Endothelial cell of umbilical vein (primary cell): ENCODE measurements at regions not wholly inside any gene's neighbourhood (a gene's known extent, or its start where the extent isn't known, plus 50 kb on each side); places are given as distances from the start of the nearest gene placed in this dataset.

ENCODE experiments used
- BruUV-seq: library from RNA; stranded (reverse); fragments of 400-500 nt; replicated peaks from 2 replicates; lab custom pipeline; 2021; lab: Mats Ljungman, UMichigan
- CTCF ChIA-PET: fragments of 300-600, 350-600 bp; sonication (Branson Sonifier 250); formaldehyde crosslinking; loops from one replicate; lab custom pipeline; 2021; ENCODE audit warnings: antibody characterized with exemption, inconsistent platforms; lab: Charles Lee
- POLR2A ChIA-PET: fragments of 300-600, 350-600 bp; sonication (Branson Sonifier 250); formaldehyde crosslinking; loops from one replicate; lab custom pipeline; 2021; ENCODE audit warnings: antibody characterized with exemption, inconsistent platforms; lab: Charles Lee
- DNase-seq: peaks from one replicate; pipeline ENCODE4 v3.0.0-alpha.2; 2011; ENCODE audit warnings: low read depth, low spot score
- FAIRE-seq: peaks from 2 replicates; lab custom pipeline; 2011; peaks lifted over from hg19 to GRCh38; lab: Jason Lieb, UNC
- H2AFZ ChIP-seq: 2 replicates; pipeline ENCODE4 v1.6.0; 2012; ENCODE audit warnings: low read depth, low read length, control low read depth, inconsistent platforms
- H3K27ac ChIP-seq: 2 replicates; pipeline ENCODE4 v1.5.1; 2011; ENCODE audit warnings: low read depth, mild to moderate bottlenecking, control low read depth, low read length, moderate library complexity; ENCODE audit not compliant: insufficient read depth
- H3K27me3 ChIP-seq, 2 experiments: 2 replicates each; pipeline versions ENCODE4 v1.6.0 to v1.6.1; 2011; ENCODE audit warnings: low read length in 2 of 2, mixed read lengths in 1 of 2; ENCODE audit not compliant: control insufficient read depth in 2 of 2, insufficient read depth in 2 of 2
- H3K36me3 ChIP-seq, 2 experiments: 2 replicates in 1 of 2; 3 replicates in 1 of 2; pipeline ENCODE4 v1.5.1; 2011; ENCODE audit warnings: low read length in 2 of 2, mild to moderate bottlenecking in 1 of 2, moderate library complexity in 1 of 2; ENCODE audit not compliant: control insufficient read depth in 2 of 2, insufficient read depth in 2 of 2; ENCODE audit errors: extremely low read depth in 1 of 2
- H3K4me1 ChIP-seq: 3 replicates; pipeline ENCODE4 v1.5.1; 2011; ENCODE audit warnings: mild to moderate bottlenecking, low read length; ENCODE audit not compliant: control insufficient read depth, insufficient read depth; ENCODE audit errors: extremely low read depth
- H3K4me2 ChIP-seq: 2 replicates; pipeline ENCODE4 v1.6.1; 2011; ENCODE audit warnings: low read length, control low read depth, mixed read lengths; ENCODE audit not compliant: insufficient read depth
- H3K4me3 ChIP-seq, 3 experiments: fragments of 200-600 bp in 1 of 3; sonication (generic), shearing (Covaris generic) in 1 of 3; replicated peaks in 1 of 3; 2 replicates each; pipeline ENCODE4 v1.5.1; 2011 to 2016; ENCODE audit warnings: control low read depth in 3 of 3, low read length in 3 of 3, mild to moderate bottlenecking in 2 of 3, inconsistent platforms in 1 of 3, low read depth in 1 of 3, moderate library complexity in 1 of 3; ENCODE audit not compliant: insufficient read depth in 1 of 3
- H3K79me2 ChIP-seq: 2 replicates; pipeline ENCODE4 v1.6.0; 2012; ENCODE audit warnings: low read length, inconsistent platforms; ENCODE audit not compliant: control insufficient read depth, insufficient read depth
- H3K9ac ChIP-seq: replicated peaks from 2 replicates; pipeline ENCODE3; 2011; ENCODE audit warnings: low read length, control low read depth; ENCODE audit not compliant: insufficient read depth; ENCODE audit errors: extremely low read depth
- H3K9me1 ChIP-seq: replicated peaks from 3 replicates; pipeline ENCODE4 v1.6.0; 2011; ENCODE audit warnings: mild to moderate bottlenecking, low read length; ENCODE audit not compliant: control insufficient read depth, insufficient read depth; ENCODE audit errors: extremely low read depth
- H3K9me3 ChIP-seq: replicated peaks from 2 replicates; pipeline ENCODE4 v1.5.1; 2012; ENCODE audit warnings: low read length, inconsistent platforms; ENCODE audit not compliant: control insufficient read depth, insufficient read depth
- H4K20me1 ChIP-seq: replicated peaks from 2 replicates; pipeline ENCODE3; 2011; ENCODE audit warnings: mild to moderate bottlenecking, low read length; ENCODE audit not compliant: control insufficient read depth, insufficient read depth; ENCODE audit errors: extremely low read depth
- EZH2 ChIP-seq: IDR thresholded peaks from 2 replicates; pipeline ENCODE4 v1.6.1; 2012; ENCODE audit warnings: borderline replicate concordance, low read depth, mild to moderate bottlenecking, moderate library complexity, low read length, inconsistent platforms; ENCODE audit not compliant: severe bottlenecking
- FOS ChIP-seq: IDR thresholded peaks from 2 replicates; pipeline ENCODE4 v1.6.1; 2011; ENCODE audit warnings: mild to moderate bottlenecking, low read length, moderate library complexity, borderline replicate concordance; ENCODE audit not compliant: insufficient read depth
- GATA2 ChIP-seq: IDR thresholded peaks from 2 replicates; pipeline ENCODE4 v1.7.0; 2011; ENCODE audit warnings: low read depth, mild to moderate bottlenecking, moderate library complexity, mixed read lengths, low read length; ENCODE audit not compliant: insufficient read length, insufficient read depth
- JUN ChIP-seq: IDR thresholded peaks from 2 replicates; pipeline ENCODE4 v1.6.1; 2011; ENCODE audit warnings: borderline replicate concordance, low read depth; ENCODE audit not compliant: insufficient read length, insufficient read depth
- MYC ChIP-seq: IDR thresholded peaks from one replicate; pipeline ENCODE4 v1.6.1; 2011; ENCODE audit warnings: mild to moderate bottlenecking, low read depth, low read length
- POLR2A ChIP-seq: IDR thresholded peaks from 2 replicates; pipeline ENCODE4 v1.6.1; 2012; ENCODE audit warnings: low read depth, mild to moderate bottlenecking, control low read depth, low read length
- POLR2AphosphoS5 ChIP-seq: IDR thresholded peaks from 2 replicates; pipeline ENCODE4 v1.6.1; 2012; ENCODE audit warnings: low read depth, mild to moderate bottlenecking, control low read depth, low read length, moderate library complexity; ENCODE audit not compliant: insufficient read depth
- dilution Hi-C: fragments of 300-500 bp; cut with MboI; formaldehyde crosslinking; loops from one replicate; pipeline ENCODE4 v1.15.0; 2019; ENCODE audit warnings: low sequenced_read_pairs; ENCODE audit not compliant: extremely low pct_ligation_motif_present
- intact Hi-C: fragments of 100-400 bp; cut with micrococcal nuclease; formaldehyde crosslinking; loops from one replicate; pipeline ENCODE4 v1.10.0; 2022
- TF ChIP-seq, protein P1 (sequence below): IDR thresholded peaks from 2 replicates; pipeline ENCODE4 v1.6.1; 2011; ENCODE audit not compliant: insufficient read depth, insufficient read length
- TF ChIP-seq, protein P2 (sequence below), 2 donors: IDR thresholded peaks; 1 replicate in 1 of 2; 2 replicates in 1 of 2; pipeline ENCODE4 v1.5.1; 2011; ENCODE audit warnings: low read length in 2 of 2, mild to moderate bottlenecking in 2 of 2, moderate library complexity in 2 of 2, control low read depth in 1 of 2, inconsistent platforms in 1 of 2, low read depth in 1 of 2; ENCODE audit not compliant: insufficient read depth in 1 of 2; ENCODE audit errors: extremely low read depth in 1 of 2

DNA sequence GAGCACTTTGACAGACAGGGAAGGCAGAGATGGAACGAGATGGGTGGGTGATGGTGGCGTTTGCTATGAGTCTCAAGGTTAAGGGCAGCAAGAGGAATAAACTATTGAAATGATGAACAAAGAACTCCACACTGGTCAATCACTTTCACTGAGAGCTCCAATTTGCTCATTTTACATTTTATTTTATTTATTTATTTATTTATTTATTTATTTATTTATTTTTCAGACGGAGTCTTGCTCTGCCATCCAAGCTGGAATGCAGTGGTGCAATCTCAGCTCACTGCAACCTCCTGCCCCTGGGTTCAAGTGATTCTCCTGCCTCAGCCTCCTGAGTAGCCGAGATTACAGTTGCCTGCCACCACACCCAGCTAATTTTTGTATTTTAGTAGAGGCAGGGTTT, 669.1 kb downstream of the HS3ST4 start:
- Histone ChIP-seq H3K27me3 (no peaks in the 10 kb centered on the region), H3K36me3 (no peaks in the 10 kb centered on the region), H3K27ac (no peak overlapping the region), H3K9ac (no peak overlapping the region), H3K4me1 (no peaks in the 10 kb centered on the region), H3K9me3 (peaks cover 6% of the 10 kb centered on the region), H3K4me3 (no peak overlapping the region), H2AFZ (no peak overlapping the region), H3K79me2 (no peaks in the 10 kb centered on the region), H3K9me1 (no peaks in the 10 kb centered on the region), H4K20me1 (no peaks in the 10 kb centered on the region), H3K4me2 (no peak overlapping the region)
- ChIA-PET POLR2A (no interaction called here), CTCF (no interaction called here)
- intact Hi-C loops (no loop called here), dilution Hi-C loops (no loop called here)
- no peak for TF ChIP-seq GATA2
- TF ChIP-seq, protein P1, sequence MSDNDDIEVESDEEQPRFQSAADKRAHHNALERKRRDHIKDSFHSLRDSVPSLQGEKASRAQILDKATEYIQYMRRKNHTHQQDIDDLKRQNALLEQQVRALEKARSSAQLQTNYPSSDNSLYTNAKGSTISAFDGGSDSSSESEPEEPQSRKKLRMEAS, result no peak
- TF ChIP-seq, protein P2, sequence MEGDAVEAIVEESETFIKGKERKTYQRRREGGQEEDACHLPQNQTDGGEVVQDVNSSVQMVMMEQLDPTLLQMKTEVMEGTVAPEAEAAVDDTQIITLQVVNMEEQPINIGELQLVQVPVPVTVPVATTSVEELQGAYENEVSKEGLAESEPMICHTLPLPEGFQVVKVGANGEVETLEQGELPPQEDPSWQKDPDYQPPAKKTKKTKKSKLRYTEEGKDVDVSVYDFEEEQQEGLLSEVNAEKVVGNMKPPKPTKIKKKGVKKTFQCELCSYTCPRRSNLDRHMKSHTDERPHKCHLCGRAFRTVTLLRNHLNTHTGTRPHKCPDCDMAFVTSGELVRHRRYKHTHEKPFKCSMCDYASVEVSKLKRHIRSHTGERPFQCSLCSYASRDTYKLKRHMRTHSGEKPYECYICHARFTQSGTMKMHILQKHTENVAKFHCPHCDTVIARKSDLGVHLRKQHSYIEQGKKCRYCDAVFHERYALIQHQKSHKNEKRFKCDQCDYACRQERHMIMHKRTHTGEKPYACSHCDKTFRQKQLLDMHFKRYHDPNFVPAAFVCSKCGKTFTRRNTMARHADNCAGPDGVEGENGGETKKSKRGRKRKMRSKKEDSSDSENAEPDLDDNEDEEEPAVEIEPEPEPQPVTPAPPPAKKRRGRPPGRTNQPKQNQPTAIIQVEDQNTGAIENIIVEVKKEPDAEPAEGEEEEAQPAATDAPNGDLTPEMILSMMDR (IDR thresholded peaks at IDR 0.05; ENCODE audit: extremely low read depth in 1 of 2, insufficient read depth in 1 of 2, low read depth in 1 of 2, low read length in 2 of 2), result no peak
- TF ChIP-seq POLR2AphosphoS5, result no peak
- no peak for TF ChIP-seq MYC
- no peak for TF ChIP-seq JUN
- no peak for TF ChIP-seq EZH2
- no peak for TF ChIP-seq POLR2A
- no peak for TF ChIP-seq FOS
- no peak for DNase-seq
- BruUV-seq, result no TSS peak
- no peak for FAIRE-seq
